ENCODE measurements at regions not wholly inside any gene's neighbourhood (a gene's known extent, or its start where the extent isn't known, plus 50 kb on each side); places are given as distances from the start of the nearest gene placed in this dataset.

GRCh38 chr6:135647521-135647920 lies 150.0 kb upstream of the AHI1 start:
- Histone ChIP-seq H3K4me1 (no peaks in the 10 kb centered on the region), H3K36me3 (no peaks in the 10 kb centered on the region), H3K4me3 (replicated peaks in 1 of 3) (no peak overlapping the region), H3K9me3 (no peaks in the 10 kb centered on the region), H3K27ac (no peak overlapping the region), H3K27me3 (no peaks in the 10 kb centered on the region)
- intact Hi-C loops (cut with DNase I): no loop called here
- DNase-seq: no peak
- no peak for TF ChIP-seq CTCF (IDR thresholded peaks at IDR 0.05)
- TF ChIP-seq POLR2A (IDR thresholded peaks at IDR 0.05): no peak

- no peaks in the 10 kb centered on the region for H3K9me3 ChIP-seq
- no peaks in the 10 kb centered on the region for H3K36me3 ChIP-seq
- H3K4me3 ChIP-seq (replicated peaks in 1 of 3): no peak overlapping the region
- TF ChIP-seq POLR2A (IDR thresholded peaks at IDR 0.05) (no peak), CTCF (IDR thresholded peaks at IDR 0.05) (no peak)
- no peak for DNase-seq
- no peaks in the 10 kb centered on the region for H3K4me1 ChIP-seq
- WGBS, 2 donors: 68 to 77% methylated on average over 7 of the region's 7 CpGs
- intact Hi-C loops (cut with DNase I): no loop called here
- H3K27ac ChIP-seq: no peak overlapping the region
- H3K27me3 ChIP-seq: no peaks in the 10 kb centered on the region
Observed at GRCh38 chr6:135651964-135652755, 154.6 kb upstream of the AHI1 start.

GRCh38 chr6:135655055-135655454 lies 157.5 kb upstream of the AHI1 start:
- H3K9me3 ChIP-seq: no peaks in the 10 kb centered on the region
- H3K4me1 ChIP-seq: no peaks in the 10 kb centered on the region
- no peaks in the 10 kb centered on the region for H3K27me3 ChIP-seq
- no peaks in the 10 kb centered on the region for H3K36me3 ChIP-seq
- no peak for TF ChIP-seq POLR2A (IDR thresholded peaks at IDR 0.05)
- TF ChIP-seq CTCF (IDR thresholded peaks at IDR 0.05): no peak
- no peak for DNase-seq
- intact Hi-C loops (cut with DNase I): no loop called here
- H3K27ac ChIP-seq: no peak overlapping the region
- no peak overlapping the region for H3K4me3 ChIP-seq (replicated peaks in 1 of 3)

GRCh38 chr6:135657207-135657606 lies 159.7 kb upstream of the AHI1 start:
- Histone ChIP-seq H3K4me3 (replicated peaks in 1 of 3) (no peak overlapping the region), H3K36me3 (no peaks in the 10 kb centered on the region), H3K4me1 (no peaks in the 10 kb centered on the region), H3K27ac (no peak overlapping the region), H3K9me3 (no peaks in the 10 kb centered on the region), H3K27me3 (no peaks in the 10 kb centered on the region)
- 33 to 34% methylated on average over 2 of the region's 2 CpGs for WGBS, 2 donors
- intact Hi-C loops (cut with DNase I): no loop called here
- DNase-seq: peak; percentile 75 to 81
- TF ChIP-seq CTCF (IDR thresholded peaks at IDR 0.05): no peak
- TF ChIP-seq POLR2A (IDR thresholded peaks at IDR 0.05): no peak

- H3K27ac ChIP-seq: no peak overlapping the region
- no peaks in the 10 kb centered on the region for H3K36me3 ChIP-seq
- H3K9me3 ChIP-seq: no peaks in the 10 kb centered on the region
- no peaks in the 10 kb centered on the region for H3K4me1 ChIP-seq
- 93% methylated on average over 3 of the region's 3 CpGs for WGBS, 2 donors
- no peak for DNase-seq
- no peak overlapping the region for H3K4me3 ChIP-seq (replicated peaks in 1 of 3)
- intact Hi-C loops (cut with DNase I): no loop called here
- no peaks in the 10 kb centered on the region for H3K27me3 ChIP-seq
- no peak for TF ChIP-seq POLR2A (IDR thresholded peaks at IDR 0.05)
- TF ChIP-seq CTCF (IDR thresholded peaks at IDR 0.05): no peak
Observed at GRCh38 chr6:135658481-135658880, 160.9 kb upstream of the AHI1 start.

Measured in thyroid gland (tissue), 4 donors.